Hepatocyte (in vitro differentiated cells): ENCODE measurements at regions not wholly inside any gene's neighbourhood (a gene's known extent, or its start where the extent isn't known, plus 50 kb on each side); places are given as distances from the start of the nearest gene placed in this dataset.

ENCODE experiments used
- EZH2phosphoT487 ChIP-seq: fragments of 200-600 bp; sonication (generic); IDR thresholded peaks from one replicate; pipeline ENCODE4 v1.6.1; 2018; ENCODE audit warnings: antibody characterized with exemption, mild to moderate bottlenecking, low read depth, moderate library complexity; ENCODE audit not compliant: unreplicated experiment, severe bottlenecking
- TF ChIP-seq, protein P1 (sequence below): fragments of 200-600 bp; sonication (generic); IDR thresholded peaks from 2 replicates; pipeline ENCODE4 v1.5.1; 2016; ENCODE audit warnings: antibody characterized with exemption, mild to moderate bottlenecking; ENCODE audit not compliant: poor library complexity

DNA sequence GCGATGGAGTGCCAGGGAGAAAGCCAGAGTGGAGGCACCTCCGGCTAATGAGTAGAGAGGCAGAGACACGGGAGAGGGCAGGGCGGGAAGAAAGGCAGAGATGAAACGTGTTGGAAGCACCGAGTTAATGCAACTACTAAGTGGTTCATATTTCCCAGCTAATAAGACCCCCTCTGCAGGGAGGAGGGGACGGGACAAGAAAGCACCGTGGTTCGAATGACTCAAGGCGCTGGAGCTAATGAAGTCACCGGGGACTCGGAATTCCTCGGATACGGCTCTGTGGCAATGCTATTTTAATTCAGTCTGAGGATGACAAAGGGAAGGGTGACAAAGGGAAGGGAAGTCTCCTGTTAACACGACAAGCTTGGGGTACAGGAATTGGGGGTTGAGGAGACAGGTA lies 54.5 kb upstream of the RAPGEF1 start:
- TF ChIP-seq, protein P1, sequence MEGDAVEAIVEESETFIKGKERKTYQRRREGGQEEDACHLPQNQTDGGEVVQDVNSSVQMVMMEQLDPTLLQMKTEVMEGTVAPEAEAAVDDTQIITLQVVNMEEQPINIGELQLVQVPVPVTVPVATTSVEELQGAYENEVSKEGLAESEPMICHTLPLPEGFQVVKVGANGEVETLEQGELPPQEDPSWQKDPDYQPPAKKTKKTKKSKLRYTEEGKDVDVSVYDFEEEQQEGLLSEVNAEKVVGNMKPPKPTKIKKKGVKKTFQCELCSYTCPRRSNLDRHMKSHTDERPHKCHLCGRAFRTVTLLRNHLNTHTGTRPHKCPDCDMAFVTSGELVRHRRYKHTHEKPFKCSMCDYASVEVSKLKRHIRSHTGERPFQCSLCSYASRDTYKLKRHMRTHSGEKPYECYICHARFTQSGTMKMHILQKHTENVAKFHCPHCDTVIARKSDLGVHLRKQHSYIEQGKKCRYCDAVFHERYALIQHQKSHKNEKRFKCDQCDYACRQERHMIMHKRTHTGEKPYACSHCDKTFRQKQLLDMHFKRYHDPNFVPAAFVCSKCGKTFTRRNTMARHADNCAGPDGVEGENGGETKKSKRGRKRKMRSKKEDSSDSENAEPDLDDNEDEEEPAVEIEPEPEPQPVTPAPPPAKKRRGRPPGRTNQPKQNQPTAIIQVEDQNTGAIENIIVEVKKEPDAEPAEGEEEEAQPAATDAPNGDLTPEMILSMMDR, result no peak
- TF ChIP-seq EZH2phosphoT487, result no peak
